IMR-90 (cell line): ENCODE measurements at regions not wholly inside any gene's neighbourhood (a gene's known extent, or its start where the extent isn't known, plus 50 kb on each side); places are given as distances from the start of the nearest gene placed in this dataset.

Source experiments
- CTCF ChIP-seq: conservative IDR thresholded peaks from 2 replicates; pipeline ENCODE4 v1.5.1; 2012; ENCODE audit warnings: mild to moderate bottlenecking, low read depth, low read length, improper control_type of control experiment
- ELK1 ChIP-seq: fragments of 150-350 bp; IDR thresholded peaks from 2 replicates; pipeline ENCODE4 v1.6.1; 2016; ENCODE audit warnings: low read depth, mild to moderate bottlenecking, low read length, moderate library complexity, borderline replicate concordance
- MXI1 ChIP-seq: IDR thresholded peaks from 2 replicates; pipeline ENCODE4 v1.6.1; 2012; ENCODE audit warnings: low read depth, mild to moderate bottlenecking, low read length, moderate library complexity, borderline replicate concordance
- POLR2A ChIP-seq: IDR thresholded peaks from 2 replicates; pipeline ENCODE4 v1.6.1; 2012; ENCODE audit warnings: mild to moderate bottlenecking, low read depth, low read length
- RAD21 ChIP-seq: IDR thresholded peaks from 2 replicates; pipeline ENCODE4 v1.6.1; 2012; ENCODE audit warnings: low read length, improper control_type of control experiment
- RCOR1 ChIP-seq: IDR thresholded peaks from 2 replicates; pipeline ENCODE4 v1.6.1; 2012; ENCODE audit warnings: mild to moderate bottlenecking, low read length, improper control_type of control experiment; ENCODE audit not compliant: insufficient replicate concordance
- RFX5 ChIP-seq: IDR thresholded peaks from 2 replicates; pipeline ENCODE4 v1.8.0; 2012; ENCODE audit warnings: low read depth, mild to moderate bottlenecking, low read length, moderate library complexity

- no peak for TF ChIP-seq RAD21
- no peak for TF ChIP-seq RCOR1
- TF ChIP-seq CTCF = no peak
- TF ChIP-seq POLR2A = no peak
- no peak for TF ChIP-seq ELK1
- no peak for TF ChIP-seq RFX5
- no peak for TF ChIP-seq MXI1
Observed at GRCh38 chr4:28256295-28256694, 1395.7 kb downstream of the STIM2 start.
